ENCODE measurements at regions not wholly inside any gene's neighbourhood (a gene's known extent, or its start where the extent isn't known, plus 50 kb on each side); places are given as distances from the start of the nearest gene placed in this dataset.
"Not testable (repeated sequence)": the region's sequence is repeated elsewhere in the genome, so short reads cannot be mapped to it uniquely, and the experiment has no call there.

DNA sequence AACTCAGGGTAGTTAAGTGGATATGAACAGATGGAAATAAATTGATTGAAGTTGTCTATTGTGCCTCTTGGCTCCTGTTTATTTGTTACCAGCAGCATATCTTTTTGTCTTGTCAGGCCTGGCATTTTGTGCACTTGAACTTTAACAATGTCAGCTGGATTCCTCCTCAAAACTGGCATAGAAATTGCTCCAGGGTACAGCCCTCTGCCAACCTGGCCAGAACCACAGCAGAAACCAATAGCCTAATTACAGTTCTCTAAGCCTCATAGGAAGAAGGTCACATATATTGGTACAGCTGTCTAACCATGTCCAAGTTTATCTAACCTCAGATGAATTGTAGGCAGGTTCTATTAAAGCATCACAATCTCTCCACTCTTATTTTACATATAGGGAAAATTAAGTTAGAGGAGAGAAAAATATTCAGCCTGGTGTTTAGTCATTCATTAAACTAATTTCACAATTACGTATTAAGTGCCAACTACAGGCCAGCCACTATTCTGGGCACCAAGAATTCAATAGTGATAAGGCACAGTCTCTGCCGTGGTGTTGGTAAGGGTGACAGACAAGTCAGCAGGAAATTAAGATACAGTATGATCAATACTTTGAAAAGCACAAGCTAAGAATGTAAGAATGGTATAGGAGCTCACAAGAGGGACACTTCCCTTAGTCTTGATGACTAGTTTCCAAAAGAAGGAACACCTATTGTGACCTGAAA is 452.9 kb upstream of the NECTIN3 start:
- DNase-seq (ENCODE audit: low read depth) = no peak
- TF ChIP-seq, protein P1, sequence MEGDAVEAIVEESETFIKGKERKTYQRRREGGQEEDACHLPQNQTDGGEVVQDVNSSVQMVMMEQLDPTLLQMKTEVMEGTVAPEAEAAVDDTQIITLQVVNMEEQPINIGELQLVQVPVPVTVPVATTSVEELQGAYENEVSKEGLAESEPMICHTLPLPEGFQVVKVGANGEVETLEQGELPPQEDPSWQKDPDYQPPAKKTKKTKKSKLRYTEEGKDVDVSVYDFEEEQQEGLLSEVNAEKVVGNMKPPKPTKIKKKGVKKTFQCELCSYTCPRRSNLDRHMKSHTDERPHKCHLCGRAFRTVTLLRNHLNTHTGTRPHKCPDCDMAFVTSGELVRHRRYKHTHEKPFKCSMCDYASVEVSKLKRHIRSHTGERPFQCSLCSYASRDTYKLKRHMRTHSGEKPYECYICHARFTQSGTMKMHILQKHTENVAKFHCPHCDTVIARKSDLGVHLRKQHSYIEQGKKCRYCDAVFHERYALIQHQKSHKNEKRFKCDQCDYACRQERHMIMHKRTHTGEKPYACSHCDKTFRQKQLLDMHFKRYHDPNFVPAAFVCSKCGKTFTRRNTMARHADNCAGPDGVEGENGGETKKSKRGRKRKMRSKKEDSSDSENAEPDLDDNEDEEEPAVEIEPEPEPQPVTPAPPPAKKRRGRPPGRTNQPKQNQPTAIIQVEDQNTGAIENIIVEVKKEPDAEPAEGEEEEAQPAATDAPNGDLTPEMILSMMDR (IDR thresholded peaks at IDR 0.05; ENCODE audit: low read depth, low read length, missing control alignments) = no peak
- H3K4me3 ChIP-seq (ENCODE audit: low read depth, low read length) = no peak overlapping the region

GRCh38 chr3:110620118-110620517 is 451.5 kb upstream of the NECTIN3 start:
- no peak for DNase-seq (ENCODE audit: low read depth)
- TF ChIP-seq, protein P1 (IDR thresholded peaks at IDR 0.05; ENCODE audit: low read depth, low read length, missing control alignments) = no peak
- H3K4me3 ChIP-seq (ENCODE audit: low read depth, low read length) = no peak overlapping the region

GRCh38 chr3:110623571-110623970 is 448.0 kb upstream of the NECTIN3 start:
- no peak overlapping the region for H3K4me3 ChIP-seq (ENCODE audit: low read depth, low read length)
- DNase-seq (ENCODE audit: low read depth) = no peak
- TF ChIP-seq, protein P1 (IDR thresholded peaks at IDR 0.05; ENCODE audit: low read depth, low read length, missing control alignments) = no peak

- no peak for DNase-seq (ENCODE audit: low read depth)
- no peak overlapping the region for H3K4me3 ChIP-seq (ENCODE audit: low read depth, low read length)
- TF ChIP-seq, protein P1 (IDR thresholded peaks at IDR 0.05; ENCODE audit: low read depth, low read length, missing control alignments) = no peak
Measured at GRCh38 chr3:110624576-110624975, 447.0 kb upstream of the NECTIN3 start.

DNA sequence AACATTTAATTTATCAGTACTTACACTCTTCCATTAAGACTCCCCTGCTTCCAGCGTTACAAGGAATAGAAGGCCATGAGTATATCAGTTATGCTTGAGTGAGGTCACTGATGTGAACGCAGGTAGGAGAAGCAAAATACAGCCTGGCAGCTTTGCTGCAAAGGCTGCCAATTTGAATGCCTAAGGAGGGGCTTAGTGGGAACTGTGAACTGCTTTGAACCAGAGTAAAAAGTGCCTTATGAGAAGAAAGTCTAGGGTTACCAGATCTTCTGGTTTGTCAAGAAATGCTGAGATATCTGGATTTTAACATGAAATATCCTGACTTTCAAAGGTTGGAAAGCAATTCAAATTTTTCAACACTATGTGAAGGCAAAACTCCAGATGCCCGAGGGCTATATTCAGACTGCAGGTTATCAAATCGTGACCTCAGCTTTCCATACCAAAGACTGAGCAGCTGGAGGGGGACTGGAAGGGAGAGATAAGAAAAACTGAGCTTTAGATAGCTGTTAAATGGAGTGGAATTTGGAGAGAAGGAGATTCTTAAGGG is 446.3 kb upstream of the NECTIN3 start:
- no peak for DNase-seq (ENCODE audit: low read depth)
- TF ChIP-seq, protein P1 (IDR thresholded peaks at IDR 0.05; ENCODE audit: low read depth, low read length, missing control alignments) = no peak
- H3K4me3 ChIP-seq (ENCODE audit: low read depth, low read length) = no peak overlapping the region

- not testable (repeated sequence) for DNase-seq (ENCODE audit: low read depth); H3K4me3 ChIP-seq (ENCODE audit: low read depth, low read length)
Measured at GRCh38 chr3:110626652-110627111, 444.9 kb upstream of the NECTIN3 start.

DNA sequence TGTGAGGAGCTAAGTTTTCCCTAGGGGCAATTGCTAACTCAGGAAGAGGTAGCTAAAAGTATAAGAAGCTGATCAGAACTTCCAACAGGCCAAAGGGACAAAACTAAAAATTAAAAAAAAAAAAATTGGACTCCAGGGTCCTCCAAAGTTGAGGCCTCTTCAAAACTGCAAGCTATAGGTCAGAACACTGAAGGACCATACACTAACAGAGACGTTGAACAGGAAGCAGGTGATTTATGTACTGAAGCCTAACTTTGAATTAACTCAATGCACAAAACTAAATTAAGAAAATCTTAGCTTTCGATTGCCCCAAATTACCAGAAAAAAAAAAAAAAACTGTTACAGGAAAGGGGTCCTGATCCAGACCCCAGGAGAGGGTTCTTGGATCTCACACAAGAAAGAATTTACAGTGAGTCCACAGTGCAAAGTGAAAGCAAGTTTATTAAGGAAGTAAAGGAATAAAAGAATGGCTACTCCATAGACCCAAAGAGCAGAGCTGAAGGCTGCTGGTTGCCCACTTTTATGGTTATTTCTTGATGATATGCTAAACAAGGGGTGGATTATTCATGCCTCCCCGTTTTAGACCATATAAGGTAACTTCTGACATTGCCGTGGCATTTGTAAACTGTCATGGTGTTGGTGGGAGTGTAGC is 442.8 kb upstream of the NECTIN3 start:
- TF ChIP-seq, protein P1 (IDR thresholded peaks at IDR 0.05; ENCODE audit: low read depth, low read length, missing control alignments) = no peak

More for the DNA sequence above, 442.8 kb upstream of the NECTIN3 start:
- no peak overlapping the region for H3K4me3 ChIP-seq (ENCODE audit: low read depth, low read length)
- DNase-seq (ENCODE audit: low read depth) = no peak

Data from GM12864 (cell line).